AG09309 (cell line): ENCODE measurements at regions not wholly inside any gene's neighbourhood (a gene's known extent, or its start where the extent isn't known, plus 50 kb on each side); places are given as distances from the start of the nearest gene placed in this dataset.

Experiments used
- DNase-seq: peaks from one replicate; pipeline ENCODE4 v3.0.0-alpha.2; 2010; ENCODE audit warnings: low read depth
- H3K4me3 ChIP-seq: 2 replicates; pipeline ENCODE4 v1.5.1; 2011; ENCODE audit warnings: mild to moderate bottlenecking, low read depth, low read length, moderate library complexity; ENCODE audit not compliant: control insufficient read depth
- TF ChIP-seq, protein P1 (sequence below): IDR thresholded peaks from 2 replicates; pipeline ENCODE4 v1.5.1; 2011; ENCODE audit warnings: mild to moderate bottlenecking, low read depth, low read length, inconsistent platforms; ENCODE audit not compliant: insufficient read depth, control insufficient read depth; ENCODE audit errors: missing control alignments

DNA sequence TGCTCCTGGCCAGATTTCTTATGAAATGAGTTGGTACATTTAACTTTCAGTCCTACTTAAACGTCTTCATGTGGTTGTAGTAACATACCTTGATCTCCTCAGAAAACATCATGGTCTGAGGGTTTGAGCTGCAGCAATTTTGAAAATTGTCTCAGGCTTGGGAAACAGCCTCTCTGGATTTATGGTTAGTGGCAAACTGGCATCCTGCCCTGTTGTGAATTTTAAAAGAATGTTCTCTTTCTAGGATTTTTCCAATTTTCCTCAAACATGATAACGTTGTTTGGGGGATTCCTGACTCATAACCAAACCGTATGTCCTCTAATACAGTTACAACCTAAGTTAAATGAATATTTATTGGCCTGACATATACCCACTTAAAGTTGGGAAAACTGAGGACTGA is 624.4 kb downstream of the LMO4 start:
- H3K4me3 ChIP-seq = no peak overlapping the region
- TF ChIP-seq, protein P1, sequence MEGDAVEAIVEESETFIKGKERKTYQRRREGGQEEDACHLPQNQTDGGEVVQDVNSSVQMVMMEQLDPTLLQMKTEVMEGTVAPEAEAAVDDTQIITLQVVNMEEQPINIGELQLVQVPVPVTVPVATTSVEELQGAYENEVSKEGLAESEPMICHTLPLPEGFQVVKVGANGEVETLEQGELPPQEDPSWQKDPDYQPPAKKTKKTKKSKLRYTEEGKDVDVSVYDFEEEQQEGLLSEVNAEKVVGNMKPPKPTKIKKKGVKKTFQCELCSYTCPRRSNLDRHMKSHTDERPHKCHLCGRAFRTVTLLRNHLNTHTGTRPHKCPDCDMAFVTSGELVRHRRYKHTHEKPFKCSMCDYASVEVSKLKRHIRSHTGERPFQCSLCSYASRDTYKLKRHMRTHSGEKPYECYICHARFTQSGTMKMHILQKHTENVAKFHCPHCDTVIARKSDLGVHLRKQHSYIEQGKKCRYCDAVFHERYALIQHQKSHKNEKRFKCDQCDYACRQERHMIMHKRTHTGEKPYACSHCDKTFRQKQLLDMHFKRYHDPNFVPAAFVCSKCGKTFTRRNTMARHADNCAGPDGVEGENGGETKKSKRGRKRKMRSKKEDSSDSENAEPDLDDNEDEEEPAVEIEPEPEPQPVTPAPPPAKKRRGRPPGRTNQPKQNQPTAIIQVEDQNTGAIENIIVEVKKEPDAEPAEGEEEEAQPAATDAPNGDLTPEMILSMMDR = no peak
- no peak for DNase-seq

DNA sequence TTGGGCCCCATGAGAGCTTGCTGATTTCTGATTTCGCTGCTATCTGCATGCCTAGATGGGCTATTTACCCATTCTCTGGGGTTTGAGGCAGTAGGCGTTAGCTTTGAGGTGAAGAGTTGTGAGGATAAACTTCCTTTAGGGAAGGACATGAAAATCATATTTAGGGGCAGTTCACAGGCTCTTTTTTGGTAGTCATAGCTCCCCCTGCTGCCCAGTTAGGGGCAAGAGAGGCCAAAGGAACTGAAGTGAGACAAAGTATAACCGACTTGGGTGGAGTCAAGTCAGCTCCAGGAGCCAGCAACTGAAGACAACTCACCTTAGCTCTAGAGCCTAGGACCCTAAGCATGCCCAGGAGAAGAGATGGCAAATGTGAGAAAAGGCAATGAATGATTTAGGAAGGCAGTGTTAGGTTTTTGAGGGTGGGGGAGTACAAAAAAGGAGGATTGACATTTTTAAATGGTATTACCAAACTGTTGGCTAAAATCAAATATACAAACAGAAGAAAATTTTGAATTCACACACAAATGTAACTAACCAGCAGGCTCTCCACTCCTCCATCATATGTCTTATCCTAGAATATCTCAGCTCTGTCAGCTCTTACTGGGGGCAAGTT is 625.2 kb downstream of the LMO4 start:
- peak; percentile 20 for DNase-seq
- no peak overlapping the region for H3K4me3 ChIP-seq
- TF ChIP-seq, protein P1 = peak; percentile 83

DNA sequence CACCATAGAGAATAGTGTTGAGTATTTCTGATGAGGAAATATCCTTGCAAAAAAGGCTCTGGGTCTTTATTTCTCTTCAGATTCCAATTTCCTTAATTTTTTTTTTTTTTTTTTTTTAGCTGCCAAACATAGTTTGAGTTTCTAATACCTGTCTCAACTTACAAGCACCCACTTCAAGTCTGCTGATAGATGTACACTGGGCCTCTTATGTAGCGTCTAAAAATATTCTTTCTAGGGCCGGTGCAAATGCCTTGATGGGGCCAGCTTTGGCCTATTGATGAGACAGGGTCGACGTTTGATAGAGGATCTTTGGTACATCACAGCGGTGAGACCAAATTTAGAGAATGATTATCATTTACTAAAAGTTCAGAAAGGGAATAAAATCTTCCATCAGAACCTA is 626.4 kb downstream of the LMO4 start:
- TF ChIP-seq, protein P1 = no peak
- no peak for DNase-seq
- H3K4me3 ChIP-seq = no peak overlapping the region

DNA sequence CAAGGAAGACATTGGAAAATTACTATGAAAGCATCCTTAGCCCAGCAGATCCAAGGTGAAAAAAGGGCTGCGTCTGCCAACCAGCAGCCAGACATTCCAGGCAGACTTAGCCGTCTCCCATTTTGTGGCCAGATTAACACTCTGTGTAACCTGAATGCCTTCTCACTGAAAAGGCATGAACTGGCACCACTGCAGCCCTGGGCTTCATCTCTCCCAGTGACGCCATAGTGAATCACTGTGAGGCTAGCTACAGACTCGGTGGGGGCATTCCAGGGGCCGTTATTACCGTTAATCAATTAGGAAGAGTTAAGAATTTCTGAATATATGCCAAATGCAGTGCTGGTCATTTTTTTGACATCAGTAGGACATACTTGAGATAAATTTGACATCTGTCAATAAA is 627.4 kb downstream of the LMO4 start:
- H3K4me3 ChIP-seq = no peak overlapping the region
- DNase-seq = peak; percentile 88
- TF ChIP-seq, protein P1 = no peak

DNA sequence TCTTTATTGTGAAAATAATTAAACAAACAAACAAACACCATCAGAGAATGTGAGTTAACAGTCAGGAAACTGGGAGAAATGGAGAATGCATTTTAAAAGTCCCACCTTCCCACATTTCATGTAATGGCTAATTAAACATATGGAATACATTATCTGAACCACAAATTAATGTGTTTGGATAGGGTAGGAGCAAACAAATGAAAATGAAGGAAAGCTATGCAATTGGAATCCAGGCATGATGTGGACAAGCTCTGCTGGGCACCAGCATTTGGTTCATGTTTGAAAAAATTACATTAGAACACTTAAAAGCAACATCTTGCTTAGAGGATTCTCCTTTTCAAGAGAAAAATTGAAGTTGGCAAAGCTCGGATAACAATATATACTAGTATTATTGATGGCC is 628.1 kb downstream of the LMO4 start:
- no peak overlapping the region for H3K4me3 ChIP-seq
- peak; percentile 8 for DNase-seq
- TF ChIP-seq, protein P1 = no peak

DNA sequence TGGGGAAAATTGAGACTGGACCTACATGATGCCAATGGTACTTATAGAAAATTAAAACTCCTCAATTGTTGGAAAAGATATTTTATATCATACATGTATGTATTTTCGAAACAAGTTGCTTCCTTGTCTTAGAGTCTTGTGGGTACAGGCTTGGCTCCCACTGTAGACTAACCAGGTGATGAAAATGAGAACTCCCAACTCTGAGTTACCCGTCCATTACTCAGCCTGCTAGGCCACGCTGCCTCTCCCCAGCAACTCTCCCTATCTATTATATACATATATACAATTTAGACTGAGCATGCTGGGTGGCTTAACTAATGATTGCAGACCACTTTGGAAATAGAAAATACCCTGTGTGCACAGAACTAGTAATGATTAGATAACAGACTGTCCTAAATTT is 628.7 kb downstream of the LMO4 start:
- TF ChIP-seq, protein P1 = no peak
- no peak overlapping the region for H3K4me3 ChIP-seq
- no peak for DNase-seq

DNA sequence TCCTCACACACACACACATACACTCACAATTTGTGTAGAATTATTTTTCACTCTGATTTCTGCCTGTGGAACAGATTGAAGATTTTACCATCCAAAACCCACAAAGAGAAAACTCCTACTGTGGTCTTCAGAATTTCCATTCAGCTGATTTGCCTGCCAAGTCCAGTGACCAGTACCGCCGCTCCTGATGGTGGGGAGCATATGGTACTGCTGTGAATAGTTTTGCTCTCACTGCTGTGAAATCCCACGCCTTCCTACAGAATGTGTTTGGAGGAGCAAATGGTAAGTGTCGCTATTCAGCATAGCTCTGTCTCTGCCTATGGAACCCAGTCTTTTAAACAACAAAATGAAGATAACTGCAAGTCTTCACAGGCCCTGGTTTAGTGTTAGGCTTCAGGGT is 629.5 kb downstream of the LMO4 start:
- H3K4me3 ChIP-seq = no peak overlapping the region
- no peak for DNase-seq
- TF ChIP-seq, protein P1 = no peak
